Fibroblast of pulmonary artery (primary cell): ENCODE measurements at regions not wholly inside any gene's neighbourhood (a gene's known extent, or its start where the extent isn't known, plus 50 kb on each side); places are given as distances from the start of the nearest gene placed in this dataset.

Experiments used
- DNase-seq: peaks from one replicate; pipeline ENCODE4 v3.0.0-alpha.2; 2010; ENCODE audit warnings: low read depth
- H3K4me3 ChIP-seq: replicated peaks from 2 replicates; pipeline ENCODE4 v1.5.1; 2011; ENCODE audit warnings: low read depth, mild to moderate bottlenecking, control low read depth, low read length, moderate library complexity
- TF ChIP-seq, protein P1 (sequence below): IDR thresholded peaks from 2 replicates; pipeline ENCODE4 v1.5.1; 2011; ENCODE audit warnings: mild to moderate bottlenecking, control low read depth, low read length, inconsistent platforms; ENCODE audit errors: missing control alignments

DNA sequence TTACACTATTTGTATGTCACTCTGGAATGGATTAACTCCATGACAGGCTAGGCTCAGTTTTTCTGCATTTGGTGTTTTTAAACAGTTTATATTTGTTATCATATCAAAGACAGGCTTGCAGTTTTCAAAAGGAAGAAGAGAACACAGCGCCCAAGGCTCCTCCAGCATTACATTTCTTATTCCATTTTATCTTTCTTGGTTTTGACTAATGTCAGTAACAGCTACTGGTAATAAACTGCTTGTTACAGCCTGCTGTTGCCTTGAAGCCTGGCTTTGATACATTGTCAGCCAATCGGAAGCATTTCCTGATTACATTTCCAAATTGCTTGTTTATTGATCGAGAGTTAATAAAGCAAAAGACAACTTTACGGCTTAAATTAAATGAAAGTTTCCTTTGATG lies 166.0 kb upstream of the MDFIC start:
- H3K4me3 ChIP-seq: no peak overlapping the region
- DNase-seq: no peak
- TF ChIP-seq, protein P1, sequence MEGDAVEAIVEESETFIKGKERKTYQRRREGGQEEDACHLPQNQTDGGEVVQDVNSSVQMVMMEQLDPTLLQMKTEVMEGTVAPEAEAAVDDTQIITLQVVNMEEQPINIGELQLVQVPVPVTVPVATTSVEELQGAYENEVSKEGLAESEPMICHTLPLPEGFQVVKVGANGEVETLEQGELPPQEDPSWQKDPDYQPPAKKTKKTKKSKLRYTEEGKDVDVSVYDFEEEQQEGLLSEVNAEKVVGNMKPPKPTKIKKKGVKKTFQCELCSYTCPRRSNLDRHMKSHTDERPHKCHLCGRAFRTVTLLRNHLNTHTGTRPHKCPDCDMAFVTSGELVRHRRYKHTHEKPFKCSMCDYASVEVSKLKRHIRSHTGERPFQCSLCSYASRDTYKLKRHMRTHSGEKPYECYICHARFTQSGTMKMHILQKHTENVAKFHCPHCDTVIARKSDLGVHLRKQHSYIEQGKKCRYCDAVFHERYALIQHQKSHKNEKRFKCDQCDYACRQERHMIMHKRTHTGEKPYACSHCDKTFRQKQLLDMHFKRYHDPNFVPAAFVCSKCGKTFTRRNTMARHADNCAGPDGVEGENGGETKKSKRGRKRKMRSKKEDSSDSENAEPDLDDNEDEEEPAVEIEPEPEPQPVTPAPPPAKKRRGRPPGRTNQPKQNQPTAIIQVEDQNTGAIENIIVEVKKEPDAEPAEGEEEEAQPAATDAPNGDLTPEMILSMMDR: no peak

DNA sequence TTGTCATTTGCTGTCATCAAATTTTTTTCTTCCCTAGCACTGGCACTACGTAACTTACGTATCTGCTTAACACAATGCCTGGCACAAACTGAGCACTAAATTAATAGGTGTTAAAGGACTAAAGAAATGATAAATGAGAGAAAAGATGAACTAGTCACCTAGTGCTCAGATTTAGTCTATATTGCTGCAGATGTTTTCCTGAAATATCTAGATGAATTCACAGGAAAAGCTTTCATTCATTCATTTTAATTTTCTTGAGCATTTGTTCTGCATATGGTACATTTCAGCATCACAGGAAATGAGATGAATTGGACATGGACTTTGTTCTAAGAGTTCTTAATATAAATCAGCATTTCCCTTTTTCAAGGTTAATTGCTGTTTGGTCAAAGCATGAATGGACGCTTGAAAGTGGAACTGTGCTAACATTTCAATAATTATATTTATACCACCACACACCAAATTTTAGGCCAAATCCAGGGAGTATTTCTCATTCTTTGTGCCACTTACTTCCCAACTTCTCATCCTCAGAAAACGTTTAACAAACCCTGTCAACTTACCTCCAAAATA lies 163.2 kb upstream of the MDFIC start:
- DNase-seq: no peak
- no peak overlapping the region for H3K4me3 ChIP-seq
- TF ChIP-seq, protein P1: no peak

DNA sequence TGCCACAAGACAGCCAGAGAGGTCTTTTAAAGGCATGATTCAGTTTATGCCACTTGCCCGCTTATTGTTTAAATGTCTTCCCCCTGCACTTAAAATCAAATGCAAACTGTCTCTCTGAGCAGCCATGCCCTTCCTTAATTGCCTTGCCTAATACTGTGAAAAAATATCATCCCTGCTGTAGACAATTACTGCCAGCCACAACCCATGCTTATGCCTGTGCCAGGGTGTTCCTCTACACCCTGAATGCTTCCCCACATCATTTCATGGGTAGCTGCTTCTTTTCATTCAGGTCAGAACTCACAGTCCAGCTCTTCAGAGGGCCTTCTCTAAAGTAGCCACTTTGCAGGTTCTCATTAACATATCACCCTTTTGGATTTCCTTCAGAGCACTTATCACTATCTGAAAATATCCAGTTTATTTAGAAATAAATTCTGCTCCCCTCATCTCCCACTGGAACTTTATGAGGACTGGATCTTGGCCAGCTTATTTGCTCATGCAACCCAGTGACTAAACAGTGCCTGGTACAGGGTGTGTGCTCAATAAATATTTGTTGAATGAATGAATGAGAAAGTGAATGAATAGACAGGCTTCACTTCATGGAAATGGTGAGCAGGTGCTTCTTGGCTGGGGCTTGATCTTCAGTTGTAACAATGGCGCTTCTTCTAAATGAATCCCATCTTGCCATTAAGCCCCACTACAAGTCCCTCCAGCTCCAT lies 162.4 kb upstream of the MDFIC start:
- peak; percentile 3 for DNase-seq
- no peak overlapping the region for H3K4me3 ChIP-seq
- TF ChIP-seq, protein P1: no peak

DNA sequence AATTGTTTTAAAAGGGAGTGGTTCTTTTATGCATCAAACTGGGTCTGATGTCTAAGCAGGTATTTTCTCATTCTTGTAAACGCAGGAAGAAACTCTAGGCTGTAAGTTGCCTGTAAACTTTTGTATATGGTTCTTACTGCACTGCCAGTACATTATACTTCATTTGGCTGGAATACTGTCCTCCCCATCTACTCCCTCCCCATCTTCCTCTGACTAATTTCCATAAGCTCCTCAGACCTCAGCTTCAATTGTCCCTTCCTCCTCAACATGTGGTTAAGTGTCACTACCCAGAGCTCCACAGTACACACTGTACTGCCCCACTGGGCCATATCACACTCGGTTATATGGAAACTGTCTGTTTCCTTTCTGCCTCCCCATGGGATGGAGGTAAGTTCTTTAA lies 161.4 kb upstream of the MDFIC start:
- DNase-seq: no peak
- no peak overlapping the region for H3K4me3 ChIP-seq
- TF ChIP-seq, protein P1: no peak

DNA sequence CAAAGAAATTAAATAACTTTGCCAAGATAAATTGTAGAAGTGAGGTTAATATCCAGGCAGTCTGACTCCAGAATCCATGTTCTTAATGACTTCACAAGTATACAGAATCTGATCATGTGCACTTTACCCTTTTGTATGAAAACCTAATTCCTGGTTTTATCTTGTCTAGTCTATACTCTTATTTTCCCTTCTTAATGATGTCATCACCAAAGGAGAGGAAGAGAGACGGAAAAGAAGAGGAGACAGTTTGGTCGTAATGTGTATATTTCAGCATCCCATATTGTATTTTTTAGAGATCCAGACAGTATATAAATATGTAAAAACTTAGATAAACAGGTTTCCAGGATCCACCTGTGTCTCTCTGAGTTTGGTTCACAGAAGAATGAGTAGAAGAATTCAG lies 159.9 kb upstream of the MDFIC start:
- no peak overlapping the region for H3K4me3 ChIP-seq
- TF ChIP-seq, protein P1: no peak
- no peak for DNase-seq

DNA sequence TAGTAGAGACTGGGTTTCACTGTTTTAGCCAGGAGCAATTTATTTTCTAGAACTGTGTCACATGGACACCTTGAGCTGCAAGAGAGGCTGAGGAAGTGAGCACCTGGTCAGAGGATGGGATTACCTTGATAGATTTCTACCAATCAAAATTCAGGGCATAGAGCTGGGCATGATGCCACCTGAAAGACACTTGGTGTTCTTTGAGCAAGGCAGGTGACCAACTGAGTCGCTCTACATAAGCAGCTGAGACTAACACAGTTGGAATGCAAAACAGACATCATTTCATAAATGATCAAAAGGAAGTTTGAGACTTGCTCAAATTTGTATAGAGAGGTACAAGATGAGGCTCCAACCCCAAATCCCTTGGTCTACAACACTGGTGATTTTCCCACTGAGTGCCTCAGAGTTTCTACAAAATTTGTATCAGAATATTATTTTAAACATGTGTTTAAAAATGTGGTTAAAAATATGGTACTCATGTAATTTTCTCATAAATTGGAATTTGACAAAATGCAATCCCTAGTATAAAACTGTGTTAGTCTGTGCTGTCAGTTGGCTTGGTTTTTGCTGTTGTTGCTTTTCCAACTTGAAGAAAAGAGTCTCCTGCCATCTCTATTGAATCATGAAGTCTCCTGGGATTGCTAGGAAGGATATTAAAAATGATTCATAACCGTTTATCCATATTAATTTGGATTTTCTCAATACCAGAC lies 156.4 kb upstream of the MDFIC start:
- no peak for DNase-seq
- no peak overlapping the region for H3K4me3 ChIP-seq
- TF ChIP-seq, protein P1: no peak
